ENCODE measurements at regions not wholly inside any gene's neighbourhood (a gene's known extent, or its start where the extent isn't known, plus 50 kb on each side); places are given as distances from the start of the nearest gene placed in this dataset.

DNA sequence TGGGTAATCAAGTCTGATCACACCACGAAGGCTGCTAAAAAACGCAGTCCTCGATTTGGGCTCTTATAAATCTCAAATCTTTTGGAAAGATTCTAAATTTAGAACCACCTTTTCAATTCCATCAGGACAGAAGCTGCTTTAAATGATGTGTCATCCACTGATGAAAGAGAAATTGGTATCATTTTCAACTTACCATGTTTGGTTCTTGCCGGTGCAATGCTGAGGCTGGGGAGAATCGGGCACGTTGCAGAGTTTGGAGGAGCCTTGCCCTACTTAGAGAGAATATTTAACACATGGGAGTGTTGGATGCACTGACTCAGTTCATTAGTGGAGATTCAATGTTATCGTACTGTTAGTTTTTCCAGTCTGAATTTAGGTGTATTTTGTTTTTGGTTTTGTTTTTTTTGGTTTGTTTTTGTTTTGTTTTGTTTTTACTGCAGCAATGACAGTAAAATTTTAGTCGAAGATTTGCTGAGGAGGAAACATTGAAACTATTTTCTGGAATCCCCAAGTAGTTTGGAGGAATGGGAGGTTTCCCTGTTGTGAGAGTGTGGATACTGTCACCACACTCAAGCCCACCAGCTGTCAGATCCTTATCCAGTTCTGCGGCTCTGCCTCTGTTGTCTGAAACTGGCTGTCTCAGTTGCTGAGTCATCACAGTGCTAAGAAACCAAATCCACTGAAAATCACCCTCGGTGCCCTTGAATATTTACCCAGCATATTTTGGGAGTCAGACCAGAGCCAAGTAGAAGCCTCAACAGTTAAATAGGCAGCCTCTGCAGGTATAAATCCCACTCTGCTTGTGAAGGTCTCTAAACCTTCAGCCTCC is 497.0 kb downstream of the BTBD3 start:
- H3K4me3 ChIP-seq: no peak overlapping the region
- no peak overlapping the region for H3K27ac ChIP-seq
- 62 to 64% methylated on average over 10 of the region's 10 CpGs for WGBS, 2 donors
- TF ChIP-seq POLR2A (IDR thresholded peaks at IDR 0.05): no peak
- TF ChIP-seq, protein P1, sequence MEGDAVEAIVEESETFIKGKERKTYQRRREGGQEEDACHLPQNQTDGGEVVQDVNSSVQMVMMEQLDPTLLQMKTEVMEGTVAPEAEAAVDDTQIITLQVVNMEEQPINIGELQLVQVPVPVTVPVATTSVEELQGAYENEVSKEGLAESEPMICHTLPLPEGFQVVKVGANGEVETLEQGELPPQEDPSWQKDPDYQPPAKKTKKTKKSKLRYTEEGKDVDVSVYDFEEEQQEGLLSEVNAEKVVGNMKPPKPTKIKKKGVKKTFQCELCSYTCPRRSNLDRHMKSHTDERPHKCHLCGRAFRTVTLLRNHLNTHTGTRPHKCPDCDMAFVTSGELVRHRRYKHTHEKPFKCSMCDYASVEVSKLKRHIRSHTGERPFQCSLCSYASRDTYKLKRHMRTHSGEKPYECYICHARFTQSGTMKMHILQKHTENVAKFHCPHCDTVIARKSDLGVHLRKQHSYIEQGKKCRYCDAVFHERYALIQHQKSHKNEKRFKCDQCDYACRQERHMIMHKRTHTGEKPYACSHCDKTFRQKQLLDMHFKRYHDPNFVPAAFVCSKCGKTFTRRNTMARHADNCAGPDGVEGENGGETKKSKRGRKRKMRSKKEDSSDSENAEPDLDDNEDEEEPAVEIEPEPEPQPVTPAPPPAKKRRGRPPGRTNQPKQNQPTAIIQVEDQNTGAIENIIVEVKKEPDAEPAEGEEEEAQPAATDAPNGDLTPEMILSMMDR (IDR thresholded peaks at IDR 0.05): no peak
- no peaks in the 10 kb centered on the region for H3K9me3 ChIP-seq
- intact Hi-C loops (cut with DNase I): no loop called here
- DNase-seq (no peak), ATAC-seq (no peak)
- H3K36me3 ChIP-seq (replicated peaks in 1 of 2; ENCODE audit: insufficient read depth in 1 of 2, low read depth in 2 of 2): no peaks in the 10 kb centered on the region
- H3K4me1 ChIP-seq: no peaks in the 10 kb centered on the region
- H3K27me3 ChIP-seq: no peaks in the 10 kb centered on the region

DNA sequence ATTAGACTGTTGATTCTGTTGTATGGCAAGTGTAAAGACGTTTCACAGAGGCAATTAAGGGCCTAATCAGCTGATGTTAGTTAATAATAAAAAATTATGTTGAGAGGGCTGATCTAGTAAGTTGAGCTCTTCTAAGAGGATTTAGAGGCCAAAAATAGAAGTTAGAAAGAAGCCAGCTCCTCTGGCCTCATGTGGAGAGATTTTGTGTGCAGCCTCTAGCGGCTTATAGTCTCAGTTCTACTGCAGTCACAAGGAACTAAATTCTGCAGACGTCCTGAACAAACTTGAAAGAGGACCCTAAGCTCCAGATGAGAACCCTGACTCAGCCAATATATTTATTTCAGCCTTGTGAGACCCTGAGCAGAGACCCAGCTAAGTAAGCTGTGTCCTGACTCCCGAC is 498.6 kb downstream of the BTBD3 start:
- intact Hi-C loops (cut with DNase I): no loop called here
- no peak overlapping the region for H3K4me3 ChIP-seq

GRCh38 chr20:12433724-12434123 is 516.0 kb downstream of the BTBD3 start:
- H3K4me3 ChIP-seq: no peak overlapping the region
- H3K4me1 ChIP-seq: no peaks in the 10 kb centered on the region
- DNase-seq: no peak
- H3K9me3 ChIP-seq: no peaks in the 10 kb centered on the region
- H3K36me3 ChIP-seq (replicated peaks in 1 of 2; ENCODE audit: insufficient read depth in 1 of 2, low read depth in 2 of 2): no peaks in the 10 kb centered on the region
- no peak for TF ChIP-seq POLR2A (IDR thresholded peaks at IDR 0.05)
- TF ChIP-seq, protein P1 (IDR thresholded peaks at IDR 0.05): no peak
- intact Hi-C loops (cut with DNase I): no loop called here
- H3K27ac ChIP-seq: no peak overlapping the region
- no peaks in the 10 kb centered on the region for H3K27me3 ChIP-seq
- WGBS, 2 donors: 94 to 97% methylated on average over 2 of the region's 2 CpGs
- no peak for ATAC-seq

More for the DNA sequence above, 498.6 kb downstream of the BTBD3 start:
- ATAC-seq: no peak
- Histone ChIP-seq H3K36me3 (replicated peaks in 1 of 2; ENCODE audit: insufficient read depth in 1 of 2, low read depth in 2 of 2) (no peaks in the 10 kb centered on the region), H3K9me3 (no peaks in the 10 kb centered on the region), H3K4me1 (no peaks in the 10 kb centered on the region), H3K27ac (no peak overlapping the region), H3K27me3 (no peaks in the 10 kb centered on the region)
- no peak for TF ChIP-seq POLR2A (IDR thresholded peaks at IDR 0.05)
- TF ChIP-seq, protein P1 (IDR thresholded peaks at IDR 0.05): no peak
- 55 to 57% methylated on average over 4 of the region's 4 CpGs for WGBS, 2 donors
- DNase-seq: no peak

DNA sequence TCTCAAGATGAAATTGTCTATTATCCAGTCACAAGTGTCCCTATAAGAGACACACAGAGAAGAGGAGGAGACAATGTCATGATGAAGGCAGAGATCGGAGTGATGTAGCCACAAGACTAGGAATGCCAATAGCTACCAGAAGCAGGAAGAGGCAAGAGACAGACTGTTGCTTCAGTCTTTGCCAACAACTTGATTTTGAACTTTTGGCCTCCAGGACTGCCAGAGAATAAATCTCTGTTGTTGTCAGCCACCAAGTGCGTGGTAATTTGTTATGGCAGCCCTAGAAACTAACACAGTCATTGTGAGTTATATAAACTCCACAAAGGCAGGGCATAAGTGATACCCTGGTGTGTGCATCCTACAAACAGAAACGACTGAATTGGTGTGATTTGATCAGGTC is 517.0 kb downstream of the BTBD3 start:
- Histone ChIP-seq H3K4me1 (no peaks in the 10 kb centered on the region), H3K9me3 (no peaks in the 10 kb centered on the region), H3K27me3 (no peaks in the 10 kb centered on the region), H3K27ac (no peak overlapping the region), H3K4me3 (no peak overlapping the region), H3K36me3 (replicated peaks in 1 of 2; ENCODE audit: insufficient read depth in 1 of 2, low read depth in 2 of 2) (no peaks in the 10 kb centered on the region)
- TF ChIP-seq, protein P1 (IDR thresholded peaks at IDR 0.05): no peak
- TF ChIP-seq POLR2A (IDR thresholded peaks at IDR 0.05): no peak
- intact Hi-C loops (cut with DNase I): no loop called here
- no peak for DNase-seq
- WGBS, 2 donors: 52 to 53% methylated on average over 3 of the region's 3 CpGs
- no peak for ATAC-seq

DNA sequence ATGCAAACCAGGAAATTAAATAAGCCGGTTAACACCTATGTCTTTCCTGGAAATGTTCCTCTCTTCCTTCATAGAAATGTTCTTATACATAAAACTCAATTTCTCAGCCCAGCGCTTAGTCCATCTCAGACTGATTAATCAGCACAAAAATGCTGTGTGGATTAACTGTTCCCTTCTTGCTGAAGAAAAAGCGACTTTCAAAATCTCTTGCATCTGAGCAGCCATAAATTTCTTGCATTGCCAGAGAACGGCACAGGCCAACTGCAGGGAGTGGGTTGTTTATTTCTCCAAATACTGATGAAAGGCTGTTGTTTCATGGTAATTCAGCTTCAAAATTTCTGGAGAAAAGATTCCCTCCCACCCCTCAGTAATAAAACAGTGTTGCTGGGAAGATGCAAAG is 517.6 kb downstream of the BTBD3 start:
- Histone ChIP-seq H3K9me3 (no peaks in the 10 kb centered on the region), H3K4me1 (no peaks in the 10 kb centered on the region), H3K27ac (no peak overlapping the region), H3K4me3 (no peak overlapping the region), H3K36me3 (replicated peaks in 1 of 2; ENCODE audit: insufficient read depth in 1 of 2, low read depth in 2 of 2) (no peaks in the 10 kb centered on the region), H3K27me3 (no peaks in the 10 kb centered on the region)
- ATAC-seq: no peak
- WGBS, 2 donors: 82 to 84% methylated on average over 4 of the region's 4 CpGs
- TF ChIP-seq POLR2A (IDR thresholded peaks at IDR 0.05): no peak
- TF ChIP-seq, protein P1 (IDR thresholded peaks at IDR 0.05): no peak
- no peak for DNase-seq
- intact Hi-C loops (cut with DNase I): no loop called here

All from body of pancreas (tissue), 4 donors.